Fibroblast of peridontal ligament (primary cell): ENCODE measurements at regions not wholly inside any gene's neighbourhood (a gene's known extent, or its start where the extent isn't known, plus 50 kb on each side); places are given as distances from the start of the nearest gene placed in this dataset.

Experiments used
- DNase-seq: peaks from one replicate; pipeline ENCODE4 v3.0.0-alpha.2; 2010; ENCODE audit errors: extremely low read depth

- DNase-seq = no peak
These were observed 51.9 kb upstream of the GNAT3 start for GRCh38 chr7:80563561-80564327.

GRCh38 chr7:80565554-80565953, 53.7 kb upstream of the GNAT3 start:
- DNase-seq = no peak

- no peak for DNase-seq
These were observed 56.8 kb upstream of the CD36 start for GRCh38 chr7:80581486-80582260.

- DNase-seq = peak; percentile 66
These were observed 54.5 kb upstream of the CD36 start for GRCh38 chr7:80583901-80584300.

GRCh38 chr7:80584778-80585177, 53.7 kb upstream of the CD36 start:
- peak; percentile 29 for DNase-seq

- no peak for DNase-seq
These were observed 50.9 kb upstream of the CD36 start for GRCh38 chr7:80587538-80587937.

- DNase-seq = peak; percentile 61
These were observed 49.9 kb upstream of the CD36 start for GRCh38 chr7:80588591-80588990.
